NCI-H748 (cell line): ENCODE measurements at regions not wholly inside any gene's neighbourhood (a gene's known extent, or its start where the extent isn't known, plus 50 kb on each side); places are given as distances from the start of the nearest gene placed in this dataset.

Experiments used
- DNase-seq: peaks from one replicate; lab custom pipeline; 2025; ENCODE audit not compliant: unreplicated experiment; lab: John Stamatoyannopoulos, UW

- no peak for DNase-seq
These were observed 68.7 kb upstream of the PTCSC3 start for GRCh38 chr14:36245223-36245622.

GRCh38 chr14:36243183-36243582 is 66.7 kb upstream of the PTCSC3 start:
- no peak for DNase-seq

GRCh38 chr14:36241183-36241582 is 64.7 kb upstream of the PTCSC3 start:
- DNase-seq: peak; percentile 27

GRCh38 chr14:36238666-36239363 is 62.3 kb upstream of the PTCSC3 start:
- DNase-seq: no peak

- DNase-seq: no peak
These were observed 56.7 kb upstream of the PTCSC3 start for GRCh38 chr14:36233217-36233616.

- DNase-seq: no peak
These were observed 52.7 kb upstream of the PTCSC3 start for GRCh38 chr14:36229262-36229661.

GRCh38 chr14:36227802-36228201 is 51.3 kb upstream of the PTCSC3 start:
- no peak for DNase-seq

GRCh38 chr14:36227344-36227743 is 50.8 kb upstream of the PTCSC3 start:
- DNase-seq: no peak
